Renal pelvis (tissue), 1 donor: ENCODE measurements at regions not wholly inside any gene's neighbourhood (a gene's known extent, or its start where the extent isn't known, plus 50 kb on each side); places are given as distances from the start of the nearest gene placed in this dataset.

Source experiments
- DNase-seq: peaks from one replicate; pipeline ENCODE4 v3.0.0-alpha.2; 2013

GRCh38 chr11:45518141-45518832, 147.1 kb downstream of the CHST1 start:
- DNase-seq: no peak

GRCh38 chr11:45517171-45517770, 148.2 kb downstream of the CHST1 start:
- no peak for DNase-seq

- DNase-seq: no peak
Measured at GRCh38 chr11:45513821-45514340, 151.5 kb downstream of the CHST1 start.

GRCh38 chr11:45512471-45513148, 152.8 kb downstream of the CHST1 start:
- DNase-seq: no peak

GRCh38 chr11:45511566-45511965, 153.9 kb downstream of the CHST1 start:
- no peak for DNase-seq

GRCh38 chr11:45507916-45508315, 157.5 kb downstream of the CHST1 start:
- no peak for DNase-seq

- DNase-seq: no peak
Measured at GRCh38 chr11:45503311-45503710, 162.1 kb downstream of the CHST1 start.

GRCh38 chr11:45502226-45502545, 163.2 kb downstream of the CHST1 start:
- DNase-seq: no peak

GRCh38 chr11:45501392-45502225, 163.8 kb downstream of the CHST1 start:
- peak; percentile 52 for DNase-seq

GRCh38 chr11:45500451-45500850, 165.0 kb downstream of the CHST1 start:
- DNase-seq: peak; percentile 49

GRCh38 chr11:45494738-45495137, 170.7 kb downstream of the CHST1 start:
- DNase-seq: no peak

GRCh38 chr11:45489281-45489905, 176.0 kb downstream of the CHST1 start:
- DNase-seq: no peak

GRCh38 chr11:45486461-45486860, 179.0 kb downstream of the CHST1 start:
- DNase-seq: no peak

GRCh38 chr11:45485070-45485707, 180.2 kb downstream of the CHST1 start:
- DNase-seq: no peak

GRCh38 chr11:45484326-45484883, 181.0 kb downstream of the CHST1 start:
- no peak for DNase-seq

- no peak for DNase-seq
Measured at GRCh38 chr11:45483416-45483815, 182.0 kb downstream of the CHST1 start.

GRCh38 chr11:45482331-45482730, 183.1 kb downstream of the CHST1 start:
- no peak for DNase-seq

GRCh38 chr11:45481026-45481425, 184.4 kb downstream of the CHST1 start:
- no peak for DNase-seq

- no peak for DNase-seq
Measured at GRCh38 chr11:45477588-45477987, 187.8 kb downstream of the CHST1 start.

GRCh38 chr11:45476126-45476525, 189.3 kb downstream of the CHST1 start:
- no peak for DNase-seq

- no peak for DNase-seq
Measured at GRCh38 chr11:45475173-45475572, 189.0 kb upstream of the SYT13 start.
